ENCODE measurements at regions not wholly inside any gene's neighbourhood (a gene's known extent, or its start where the extent isn't known, plus 50 kb on each side); places are given as distances from the start of the nearest gene placed in this dataset.

DNA sequence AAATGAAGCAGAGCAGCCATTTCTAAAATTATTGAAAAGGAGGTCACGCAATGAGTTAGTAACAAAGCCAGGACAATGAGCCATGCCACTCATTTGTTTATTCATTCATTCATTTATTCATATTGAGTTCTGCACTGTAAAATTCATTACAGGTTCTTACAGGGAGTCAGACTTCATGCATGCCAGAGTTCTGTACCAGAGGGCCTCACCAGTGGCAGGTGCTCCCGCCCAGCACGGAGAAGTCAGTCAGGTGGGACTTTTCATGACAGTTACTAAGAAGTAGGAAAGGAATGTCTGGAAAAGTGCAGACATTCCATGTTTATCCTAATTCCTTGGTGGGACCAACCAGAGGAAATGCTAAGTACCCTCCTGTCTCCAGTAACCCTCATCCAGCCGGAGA is 217.5 kb upstream of the BLID start:
- TF ChIP-seq POLR2A (IDR thresholded peaks at IDR 0.05): no peak
- TF ChIP-seq, protein P1, sequence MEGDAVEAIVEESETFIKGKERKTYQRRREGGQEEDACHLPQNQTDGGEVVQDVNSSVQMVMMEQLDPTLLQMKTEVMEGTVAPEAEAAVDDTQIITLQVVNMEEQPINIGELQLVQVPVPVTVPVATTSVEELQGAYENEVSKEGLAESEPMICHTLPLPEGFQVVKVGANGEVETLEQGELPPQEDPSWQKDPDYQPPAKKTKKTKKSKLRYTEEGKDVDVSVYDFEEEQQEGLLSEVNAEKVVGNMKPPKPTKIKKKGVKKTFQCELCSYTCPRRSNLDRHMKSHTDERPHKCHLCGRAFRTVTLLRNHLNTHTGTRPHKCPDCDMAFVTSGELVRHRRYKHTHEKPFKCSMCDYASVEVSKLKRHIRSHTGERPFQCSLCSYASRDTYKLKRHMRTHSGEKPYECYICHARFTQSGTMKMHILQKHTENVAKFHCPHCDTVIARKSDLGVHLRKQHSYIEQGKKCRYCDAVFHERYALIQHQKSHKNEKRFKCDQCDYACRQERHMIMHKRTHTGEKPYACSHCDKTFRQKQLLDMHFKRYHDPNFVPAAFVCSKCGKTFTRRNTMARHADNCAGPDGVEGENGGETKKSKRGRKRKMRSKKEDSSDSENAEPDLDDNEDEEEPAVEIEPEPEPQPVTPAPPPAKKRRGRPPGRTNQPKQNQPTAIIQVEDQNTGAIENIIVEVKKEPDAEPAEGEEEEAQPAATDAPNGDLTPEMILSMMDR (IDR thresholded peaks at IDR 0.05): no peak
